Caki2 (cell line): ENCODE measurements at regions not wholly inside any gene's neighbourhood (a gene's known extent, or its start where the extent isn't known, plus 50 kb on each side); places are given as distances from the start of the nearest gene placed in this dataset.

Source experiments
- DNase-seq: peaks from one replicate; pipeline ENCODE4 v3.0.0-alpha.2; 2015; ENCODE audit warnings: low read depth
- in situ Hi-C: cut with HindIII; loops from 2 replicates; pipeline ENCODE4 v1.10.0; 2016; ENCODE audit warnings: low sequenced_read_pairs, low pct_unique_long_range_greater_than_20kb, mixed read lengths

DNA sequence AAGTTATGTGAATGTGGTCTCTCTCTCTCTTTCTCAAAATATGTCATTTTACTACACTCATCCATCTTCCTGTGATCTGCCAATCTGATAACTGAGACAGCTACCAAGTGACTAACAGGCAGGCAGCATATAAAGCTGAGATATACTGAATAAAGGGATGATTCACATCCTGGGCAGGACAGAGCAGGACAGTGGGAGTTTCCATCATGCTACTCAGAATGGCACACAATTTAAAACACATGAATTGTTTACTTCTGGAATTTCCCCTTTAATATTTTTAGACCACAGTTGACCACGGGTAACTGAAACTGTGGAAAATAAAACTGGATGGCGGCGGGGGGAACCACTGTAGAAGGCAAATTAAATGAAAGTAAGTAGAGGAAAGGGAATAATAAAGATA lies 58.6 kb upstream of the DCTD start:
- peak; percentile 69 for DNase-seq
- in situ Hi-C loops, result no loop called here

DNA sequence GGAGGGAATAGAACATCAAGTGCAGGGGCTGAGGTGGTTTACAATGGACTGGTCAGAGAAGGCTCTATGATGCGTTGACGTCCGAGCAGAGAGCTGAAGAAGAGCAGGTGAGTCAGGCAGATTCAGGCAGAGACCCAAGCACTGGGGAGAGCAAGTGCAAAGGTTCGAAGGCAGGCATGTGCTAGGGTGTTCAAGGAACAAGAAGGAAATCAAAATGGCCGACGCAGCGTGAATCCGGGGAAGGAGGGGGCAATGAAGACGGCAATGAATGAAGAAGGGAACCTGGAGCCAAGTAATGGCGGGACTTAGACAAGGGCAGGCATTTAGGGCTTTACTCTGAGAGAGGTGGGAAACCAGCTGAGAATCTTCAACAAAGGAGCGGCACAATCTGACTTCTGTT lies 56.8 kb upstream of the DCTD start:
- no peak for DNase-seq
- in situ Hi-C loops, result no loop called here

DNA sequence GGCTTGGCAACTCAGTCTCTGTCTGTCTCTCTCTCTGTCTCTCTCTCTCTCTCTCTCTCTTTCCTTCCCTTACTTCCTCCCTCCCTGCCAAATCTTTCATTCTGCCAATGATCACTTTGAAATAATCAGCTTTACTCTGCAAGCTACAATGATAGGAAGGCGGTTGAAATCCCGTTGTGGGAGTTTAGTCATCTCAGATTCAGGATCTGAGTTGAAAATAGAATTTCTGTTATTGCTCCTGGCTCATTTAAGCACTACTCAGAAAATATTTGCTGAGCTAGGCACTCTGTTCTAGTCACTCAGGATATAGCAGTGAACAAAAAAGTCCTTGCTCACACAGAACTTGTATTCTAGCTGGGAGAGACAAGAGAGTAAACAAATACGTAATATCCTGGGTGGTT lies 56.3 kb upstream of the DCTD start:
- no peak for DNase-seq

DNA sequence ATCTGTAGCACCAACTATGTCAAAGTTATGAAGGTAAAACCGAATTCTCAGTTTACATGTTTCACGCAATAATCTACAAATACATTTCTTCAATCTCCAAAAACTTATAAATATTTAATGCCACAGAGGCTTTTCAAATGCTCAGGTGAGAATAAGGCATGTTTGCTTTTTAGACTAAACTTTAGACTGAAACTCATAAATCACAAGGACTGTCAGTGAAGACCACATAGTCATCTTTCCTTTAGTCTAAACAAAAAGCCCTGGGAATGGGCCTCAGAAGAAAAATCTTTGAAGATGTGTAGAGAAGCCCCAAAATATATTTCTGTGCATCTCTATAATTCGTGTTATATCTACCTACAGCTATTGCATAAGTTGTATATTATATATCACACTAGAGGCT lies 54.5 kb upstream of the DCTD start:
- DNase-seq, result no peak
- in situ Hi-C loops, result no loop called here

More for the DNA sequence above, 56.3 kb upstream of the DCTD start:
- in situ Hi-C loops, result no loop called here

DNA sequence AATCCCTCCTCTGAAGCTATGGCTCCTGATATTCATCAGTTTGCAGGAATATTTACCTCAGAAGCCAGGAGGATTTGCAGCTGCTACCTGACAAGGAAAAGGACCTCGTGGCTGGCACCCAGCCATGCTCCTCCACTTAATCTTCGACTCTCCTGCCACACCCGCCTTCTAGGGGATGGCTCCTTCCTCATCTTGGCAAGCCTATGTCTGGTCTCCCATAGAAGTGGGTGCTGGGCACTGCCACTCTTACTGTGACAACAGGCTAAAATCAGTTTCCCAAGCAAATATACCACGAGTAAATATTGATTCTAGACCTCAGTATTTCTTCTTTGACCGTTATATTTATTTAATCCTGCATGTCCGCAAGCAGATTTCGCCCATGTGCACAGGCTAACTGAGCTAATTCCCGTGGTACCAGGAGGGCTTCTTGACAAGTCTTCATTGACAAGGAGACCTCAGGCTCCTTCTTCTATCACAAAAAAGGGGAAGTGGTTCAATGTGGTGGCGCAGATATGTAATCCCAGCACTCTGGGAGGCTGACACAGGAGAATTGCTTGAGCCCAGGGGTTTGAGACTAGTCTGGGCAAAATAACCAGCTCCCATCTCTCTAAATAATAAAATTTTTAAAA lies 52.6 kb upstream of the DCTD start:
- DNase-seq, result no peak
- in situ Hi-C loops, result no loop called here

DNA sequence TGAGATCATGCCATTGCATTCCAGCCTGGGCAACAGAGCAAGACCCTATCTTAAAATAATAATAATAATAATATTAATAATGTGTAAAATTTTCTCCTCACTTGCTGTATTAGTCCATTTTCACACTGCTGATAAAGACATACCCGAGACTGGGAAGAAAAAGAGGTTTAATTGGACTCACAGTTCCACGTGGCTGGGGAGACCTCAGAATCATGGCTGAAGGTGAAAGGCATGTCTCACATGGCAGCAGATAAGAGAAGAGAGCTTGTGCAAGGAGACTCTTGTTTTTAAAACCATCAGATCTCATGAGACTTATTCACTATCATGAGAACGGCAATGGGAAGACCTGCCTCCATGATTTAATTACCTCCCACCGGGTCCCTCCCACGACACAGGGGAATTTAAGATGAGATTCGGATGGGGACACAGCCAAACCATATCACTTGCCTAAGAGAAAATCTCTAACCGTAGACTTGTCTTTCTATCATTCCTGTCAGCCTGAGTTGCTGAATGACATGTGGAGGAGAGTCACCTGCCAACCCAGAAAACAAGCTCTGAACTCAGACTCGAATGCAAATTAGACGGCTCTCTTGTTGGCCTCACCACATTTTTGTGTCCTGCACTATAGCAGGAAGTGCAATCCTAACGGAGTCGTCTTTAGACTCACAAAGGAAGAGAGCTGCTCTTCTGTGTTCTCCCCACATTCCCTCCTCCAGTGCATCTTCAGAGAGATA lies 51.9 kb upstream of the DCTD start:
- no peak for DNase-seq
- in situ Hi-C loops, result no loop called here

DNA sequence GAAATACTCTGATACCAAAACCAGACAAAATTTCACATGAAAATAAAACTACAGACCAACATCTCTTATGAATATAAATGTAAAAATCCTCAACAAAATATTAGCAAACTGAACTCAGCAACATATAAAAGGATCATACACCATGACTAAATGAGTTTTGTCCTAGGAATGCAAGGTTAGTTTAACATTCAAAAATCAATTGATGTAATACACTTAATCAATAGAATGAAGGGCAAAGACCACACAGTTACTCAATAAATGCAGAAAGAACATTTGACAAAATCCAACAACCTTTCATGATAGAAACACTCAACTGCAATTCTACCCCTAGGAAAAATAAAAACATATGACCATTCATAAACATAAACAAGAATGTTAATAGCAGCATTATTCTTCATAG lies 50.2 kb upstream of the DCTD start:
- in situ Hi-C loops, result no loop called here
- DNase-seq, result no peak
